IMR-90 (cell line): ENCODE measurements at regions not wholly inside any gene's neighbourhood (a gene's known extent, or its start where the extent isn't known, plus 50 kb on each side); places are given as distances from the start of the nearest gene placed in this dataset.

Experiments
- ATAC-seq: fragments of 200-7000 bp; cut with Tn5 transposase; 2 replicates; pipeline ENCODE4 v1.9.1; 2020; ENCODE audit warnings: low read depth, mild to moderate bottlenecking, moderate library complexity
- BruUV-seq: library from RNA; stranded (reverse); fragments of 400-500 nt; replicated peaks from 2 replicates; lab custom pipeline; 2021; lab: Mats Ljungman, UMichigan
- CTCF ChIA-PET: fragments of 300-600 bp; formaldehyde crosslinking; extraction: SDS; loops from one replicate; lab custom pipeline; 2021; ENCODE audit warnings: antibody characterized with exemption; lab: Yijun Ruan, JAX
- POLR2A ChIA-PET: fragments of 300-600 bp; sonication (Branson Sonifier 250); formaldehyde crosslinking; loops from one replicate; lab custom pipeline; 2022; ENCODE audit warnings: antibody characterized with exemption; ENCODE audit not compliant: unreplicated experiment; lab: Charles Lee
- DNase-seq: peaks from one replicate; pipeline ENCODE4 v3.0.0; 2013
- H2AFZ ChIP-seq: replicated peaks from 2 replicates; pipeline ENCODE3; 2013; ENCODE audit warnings: low read length, mild to moderate bottlenecking; ENCODE audit not compliant: poor library complexity
- H2AK5ac ChIP-seq: 2 replicates; pipeline ENCODE4 v1.6.1; 2013; ENCODE audit warnings: low read depth, low read length, inconsistent platforms
- H2AK9ac ChIP-seq: replicated peaks from 2 replicates; pipeline ENCODE3; 2013; ENCODE audit warnings: mild to moderate bottlenecking, low read depth, low read length, moderate library complexity; ENCODE audit not compliant: poor library complexity
- H2BK120ac ChIP-seq: 2 replicates; pipeline ENCODE4 v1.6.1; 2013; ENCODE audit warnings: low read depth, low read length, inconsistent platforms
- H2BK15ac ChIP-seq: 3 replicates; pipeline ENCODE4 v1.6.1; 2013; ENCODE audit warnings: low read depth, low read length, inconsistent platforms
- H2BK20ac ChIP-seq: 2 replicates; pipeline ENCODE4 v1.6.1; 2013; ENCODE audit warnings: low read depth, mild to moderate bottlenecking, inconsistent platforms, low read length, moderate library complexity
- H2BK5ac ChIP-seq: 2 replicates; pipeline ENCODE4 v1.6.1; 2013; ENCODE audit warnings: mild to moderate bottlenecking, low read depth, low read length, inconsistent platforms; ENCODE audit not compliant: poor library complexity, severe bottlenecking
- H3K14ac ChIP-seq: replicated peaks from 2 replicates; pipeline ENCODE4 v1.6.1; 2013; ENCODE audit warnings: low read depth, low read length, inconsistent platforms
- H3K18ac ChIP-seq: 2 replicates; pipeline ENCODE4 v1.6.1; 2013; ENCODE audit warnings: low read depth, low read length, control low read depth
- H3K23ac ChIP-seq: 2 replicates; pipeline ENCODE4 v1.6.1; 2013; ENCODE audit warnings: low read depth, low read length, inconsistent platforms
- H3K27ac ChIP-seq: 2 replicates; pipeline ENCODE4 v1.5.1; 2013; ENCODE audit warnings: mild to moderate bottlenecking, control low read depth, low read length; ENCODE audit not compliant: insufficient read depth
- H3K27me3 ChIP-seq: 2 replicates; pipeline ENCODE4 v1.6.1; 2013; ENCODE audit warnings: low read length; ENCODE audit not compliant: control insufficient read depth, insufficient read depth
- H3K36me3 ChIP-seq: 2 replicates; pipeline ENCODE4 v1.6.1; 2013; ENCODE audit warnings: low read length, mixed read lengths; ENCODE audit not compliant: control insufficient read depth, insufficient read depth
- H3K4ac ChIP-seq: 2 replicates; pipeline ENCODE4 v1.6.1; 2013; ENCODE audit warnings: low read depth, low read length, inconsistent platforms
- H3K4me1 ChIP-seq: 2 replicates; pipeline ENCODE4 v1.6.1; 2013; ENCODE audit warnings: low read length, mixed read lengths; ENCODE audit not compliant: control insufficient read depth, insufficient read depth
- H3K4me2 ChIP-seq: 2 replicates; pipeline ENCODE4 v1.6.1; 2013; ENCODE audit warnings: low read depth, mild to moderate bottlenecking, control low read depth, low read length, moderate library complexity
- H3K4me3 ChIP-seq: 2 replicates; pipeline ENCODE4 v1.5.1; 2013; ENCODE audit warnings: low read depth, mild to moderate bottlenecking, control low read depth, low read length, moderate library complexity; ENCODE audit not compliant: insufficient read depth
- H3K56ac ChIP-seq: 2 replicates; pipeline ENCODE4 v1.6.1; 2013; ENCODE audit warnings: low read length, inconsistent platforms; ENCODE audit not compliant: insufficient read depth; ENCODE audit errors: extremely low read depth
- H3K79me1 ChIP-seq, 2 experiments: 2 replicates each; pipeline ENCODE4 v1.6.1; 2013; ENCODE audit warnings: low read length in 2 of 2, inconsistent platforms in 1 of 2, low read depth in 1 of 2
- H3K9ac ChIP-seq: 2 replicates; pipeline ENCODE4 v1.6.1; 2013; ENCODE audit warnings: low read depth, low read length, control low read depth
- H3K9me1 ChIP-seq: 2 replicates; pipeline ENCODE4 v1.6.1; 2013; ENCODE audit warnings: low read length, inconsistent platforms; ENCODE audit not compliant: insufficient read depth
- H3K9me3 ChIP-seq: 2 replicates; pipeline ENCODE4 v1.6.1; 2013; ENCODE audit warnings: low read length; ENCODE audit not compliant: control insufficient read depth, insufficient read depth
- H4K20me1 ChIP-seq: 2 replicates; pipeline ENCODE4 v1.6.1; 2013; ENCODE audit warnings: low read length, inconsistent platforms; ENCODE audit not compliant: insufficient read depth
- H4K5ac ChIP-seq: 2 replicates; pipeline ENCODE4 v1.6.1; 2013; ENCODE audit warnings: mild to moderate bottlenecking, low read depth, low read length, control low read depth
- H4K8ac ChIP-seq, 2 experiments: 2 replicates each; pipeline ENCODE4 v1.6.1; 2013; ENCODE audit warnings: low read depth in 2 of 2, low read length in 2 of 2, control low read depth in 1 of 2, inconsistent platforms in 1 of 2
- H4K91ac ChIP-seq: 2 replicates; pipeline ENCODE4 v1.6.1; 2013; ENCODE audit warnings: low read depth, low read length, inconsistent platforms; ENCODE audit not compliant: insufficient read depth
- CEBPB ChIP-seq: IDR thresholded peaks from 2 replicates; pipeline ENCODE4 v1.6.1; 2012; ENCODE audit warnings: low read depth, low read length, improper control_type of control experiment
- CTCF ChIP-seq: conservative IDR thresholded peaks from 2 replicates; pipeline ENCODE4 v1.5.1; 2012; ENCODE audit warnings: mild to moderate bottlenecking, low read depth, low read length, improper control_type of control experiment
- WGBS, 2 experiments: methylation state at CpG; one replicate each; pipeline versions ENCODE4 v1.1.5 to v1.1.7; 2013; ENCODE audit warnings: missing lambda C conversion rate in 2 of 2; ENCODE audit not compliant: insufficient read length in 1 of 2; ENCODE audit errors: extremely low coverage in 2 of 2; 5-methylcytosine and 5-hydroxymethylcytosine counted together
- dilution Hi-C: fragments of 300-500 bp; cut with HindIII; formaldehyde crosslinking; loops from one replicate; pipeline ENCODE4 v1.14.3; 2018; ENCODE audit warnings: low sequenced_read_pairs; ENCODE audit not compliant: unreplicated experiment
- in situ Hi-C: fragments of 300-500 bp; cut with MboI; formaldehyde crosslinking; loops from 3 replicates; pipeline ENCODE4 v1.14.3; 2019; ENCODE audit warnings: low sequenced_read_pairs, inconsistent platforms, mixed read lengths
- intact Hi-C: fragments of 100-400 bp; cut with micrococcal nuclease; formaldehyde crosslinking; loops from 2 replicates; pipeline ENCODE4 v1.10.0; 2022

GRCh38 chr2:53234548-53234903, 533.1 kb upstream of the CHAC2 start:
- Histone ChIP-seq H3K36me3 (no peaks in the 10 kb centered on the region), H4K20me1 (no peaks in the 10 kb centered on the region), H4K8ac (no peak overlapping the region), H3K79me1 (no peaks in the 10 kb centered on the region), H2BK5ac (no peak overlapping the region), H3K23ac (no peak overlapping the region), H3K9me1 (no peaks in the 10 kb centered on the region), H3K27me3 (no peaks in the 10 kb centered on the region), H2AK9ac (no peak overlapping the region), H3K4me1 (no peaks in the 10 kb centered on the region), H3K9me3 (no peaks in the 10 kb centered on the region), H3K14ac (no peak overlapping the region), H2BK120ac (no peak overlapping the region), H3K4me3 (no peak overlapping the region), H2BK15ac (no peak overlapping the region), H3K27ac (no peak overlapping the region), H3K4ac (no peak overlapping the region), H4K91ac (no peak overlapping the region), H2AK5ac (no peak overlapping the region), H3K56ac (no peak overlapping the region), H4K5ac (no peak overlapping the region), H3K4me2 (no peak overlapping the region), H2BK20ac (no peak overlapping the region), H3K18ac (no peak overlapping the region), H2AFZ (no peak overlapping the region), H3K9ac (no peak overlapping the region)
- ChIA-PET POLR2A (no interaction called here), CTCF (no interaction called here)
- in situ Hi-C loops (no loop called here), dilution Hi-C loops (no loop called here), intact Hi-C loops (no loop called here)
- peak; percentile 52 for DNase-seq
- ATAC-seq: peak; percentile 35; the same call in 1 of the 2 replicates
- no TSS peak for BruUV-seq
- 29% methylated on average over 1 of the region's 1 CpG; no CpG with 5 or more reads in 1 of the 2 experiments for WGBS, 2 experiments
- no peak for TF ChIP-seq CTCF
- peak; percentile 81 for TF ChIP-seq CEBPB
